HFF-Myc (cell line): ENCODE measurements at regions not wholly inside any gene's neighbourhood (a gene's known extent, or its start where the extent isn't known, plus 50 kb on each side); places are given as distances from the start of the nearest gene placed in this dataset.

Experiments
- DNase-seq: peaks from one replicate; pipeline ENCODE4 v3.0.0-alpha.2; 2011; ENCODE audit warnings: low read depth; ENCODE audit errors: extremely low read depth
- H3K4me3 ChIP-seq: replicated peaks from 2 replicates; pipeline ENCODE4 v1.5.1; 2011; ENCODE audit warnings: low read depth, mild to moderate bottlenecking, control low read depth, low read length
- TF ChIP-seq, protein P1 (sequence below): IDR thresholded peaks from 2 replicates; pipeline ENCODE4 v1.5.1; 2012; ENCODE audit warnings: mild to moderate bottlenecking, low read depth, low read length, control low read depth; ENCODE audit errors: missing control alignments

GRCh38 chr2:156112323-156112722 lies 220.2 kb downstream of the NR4A2 start:
- H3K4me3 ChIP-seq = no peak overlapping the region
- TF ChIP-seq, protein P1, sequence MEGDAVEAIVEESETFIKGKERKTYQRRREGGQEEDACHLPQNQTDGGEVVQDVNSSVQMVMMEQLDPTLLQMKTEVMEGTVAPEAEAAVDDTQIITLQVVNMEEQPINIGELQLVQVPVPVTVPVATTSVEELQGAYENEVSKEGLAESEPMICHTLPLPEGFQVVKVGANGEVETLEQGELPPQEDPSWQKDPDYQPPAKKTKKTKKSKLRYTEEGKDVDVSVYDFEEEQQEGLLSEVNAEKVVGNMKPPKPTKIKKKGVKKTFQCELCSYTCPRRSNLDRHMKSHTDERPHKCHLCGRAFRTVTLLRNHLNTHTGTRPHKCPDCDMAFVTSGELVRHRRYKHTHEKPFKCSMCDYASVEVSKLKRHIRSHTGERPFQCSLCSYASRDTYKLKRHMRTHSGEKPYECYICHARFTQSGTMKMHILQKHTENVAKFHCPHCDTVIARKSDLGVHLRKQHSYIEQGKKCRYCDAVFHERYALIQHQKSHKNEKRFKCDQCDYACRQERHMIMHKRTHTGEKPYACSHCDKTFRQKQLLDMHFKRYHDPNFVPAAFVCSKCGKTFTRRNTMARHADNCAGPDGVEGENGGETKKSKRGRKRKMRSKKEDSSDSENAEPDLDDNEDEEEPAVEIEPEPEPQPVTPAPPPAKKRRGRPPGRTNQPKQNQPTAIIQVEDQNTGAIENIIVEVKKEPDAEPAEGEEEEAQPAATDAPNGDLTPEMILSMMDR = no peak
- no peak for DNase-seq

DNA sequence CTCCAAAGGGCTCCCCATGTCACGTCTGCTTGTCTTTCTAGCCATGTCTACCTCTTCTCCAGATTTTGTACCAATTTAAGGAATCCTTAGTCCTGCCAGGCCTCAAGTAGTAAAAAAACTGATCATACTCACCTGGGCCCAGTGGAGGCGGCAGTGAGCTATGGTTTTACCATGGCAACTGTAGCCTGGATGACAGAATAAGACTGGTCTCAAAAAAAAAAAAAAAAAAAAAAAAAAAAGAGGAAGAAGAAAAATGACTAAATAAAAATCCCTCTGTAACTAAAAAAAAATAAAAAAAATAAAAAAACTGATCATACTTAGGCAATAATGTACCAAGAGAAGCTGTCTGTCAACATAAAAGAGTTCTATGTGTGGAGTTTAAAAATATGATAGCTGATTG lies 221.6 kb downstream of the NR4A2 start:
- DNase-seq = no peak
- TF ChIP-seq, protein P1 = no peak
- H3K4me3 ChIP-seq = no peak overlapping the region

GRCh38 chr2:156099382-156099781 lies 233.1 kb downstream of the NR4A2 start:
- no peak for DNase-seq
- no peak overlapping the region for H3K4me3 ChIP-seq
- TF ChIP-seq, protein P1 = no peak

DNA sequence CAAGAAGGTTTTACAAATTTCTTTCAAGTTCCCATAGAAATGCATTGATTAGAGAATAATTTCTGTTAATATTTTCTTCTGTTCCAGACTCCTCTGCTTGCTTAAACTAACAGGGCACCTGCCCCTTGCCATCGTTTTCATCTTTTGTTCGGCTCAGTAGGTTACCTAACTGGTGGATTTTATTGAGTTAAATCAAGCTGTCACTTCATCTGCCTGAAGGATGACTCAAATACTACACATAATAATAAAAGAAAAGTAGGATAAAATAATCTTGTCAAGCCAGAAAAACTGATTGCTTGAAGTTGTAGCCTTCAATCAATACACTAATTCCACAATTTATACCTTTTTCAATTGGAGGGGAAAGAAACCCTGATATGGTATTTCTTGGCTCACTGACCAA lies 234.0 kb downstream of the NR4A2 start:
- DNase-seq = no peak
- TF ChIP-seq, protein P1 = no peak
- no peak overlapping the region for H3K4me3 ChIP-seq

DNA sequence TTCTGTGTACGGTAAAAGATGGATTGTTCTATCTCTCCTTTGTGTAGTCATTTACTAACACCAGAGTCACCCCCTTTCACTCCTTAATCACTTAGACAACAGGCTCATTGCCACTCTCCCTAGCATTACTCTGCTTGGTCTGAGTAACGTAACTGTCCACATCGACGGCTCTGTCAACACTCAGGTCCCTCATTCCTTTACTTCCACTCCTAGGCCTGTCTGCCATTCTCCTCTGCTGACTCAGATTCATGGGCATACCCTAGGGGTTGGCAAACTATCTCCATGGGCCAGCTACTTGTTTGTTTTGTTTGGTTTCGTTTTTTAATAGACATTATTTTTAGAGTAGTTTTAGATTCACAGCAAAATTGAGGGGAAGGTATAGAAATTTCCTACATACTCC lies 243.9 kb downstream of the NR4A2 start:
- TF ChIP-seq, protein P1 = no peak
- no peak for DNase-seq
- no peak overlapping the region for H3K4me3 ChIP-seq

GRCh38 chr2:156087875-156088274 lies 244.6 kb downstream of the NR4A2 start:
- TF ChIP-seq, protein P1 = no peak
- DNase-seq = no peak
- no peak overlapping the region for H3K4me3 ChIP-seq

DNA sequence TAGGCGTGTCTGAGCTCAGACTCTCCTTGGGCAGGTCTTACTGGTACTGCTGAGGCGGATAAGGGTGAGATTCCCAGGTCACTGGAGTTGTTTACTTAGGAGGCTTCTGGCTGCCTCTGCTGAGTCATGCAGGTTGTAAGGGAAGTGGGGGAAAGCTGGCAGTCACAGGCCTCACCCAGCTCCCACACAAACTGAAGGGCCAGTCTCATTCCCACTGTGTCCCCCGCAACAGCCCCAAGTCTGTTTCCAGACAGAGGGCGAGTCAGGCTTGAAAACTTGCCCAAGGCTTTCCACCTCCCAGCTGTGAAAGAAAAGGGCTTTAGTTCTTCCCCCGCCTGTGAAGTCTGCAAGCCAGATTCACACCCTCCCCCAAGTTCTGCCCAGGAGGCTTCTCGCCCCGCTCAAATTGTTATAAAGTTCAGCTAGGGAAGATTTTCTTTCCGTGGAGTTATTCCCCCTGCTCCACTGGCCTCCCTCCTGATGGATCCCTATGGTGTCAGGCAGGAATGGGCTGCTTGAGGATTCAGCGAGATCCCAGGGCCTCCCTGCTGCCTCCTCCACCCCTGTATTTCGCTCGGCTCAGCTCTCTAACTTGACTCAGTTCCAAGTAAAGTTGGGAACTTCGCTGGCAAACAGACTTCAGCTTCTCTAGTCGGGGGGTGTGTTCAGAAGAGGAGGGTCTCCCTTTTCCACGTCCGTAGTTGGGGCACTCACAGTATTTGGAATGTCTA lies 248.6 kb downstream of the NR4A2 start:
- no peak overlapping the region for H3K4me3 ChIP-seq
- TF ChIP-seq, protein P1 = no peak
- DNase-seq = no peak
